GM18519 (cell line): ENCODE measurements at regions not wholly inside any gene's neighbourhood (a gene's known extent, or its start where the extent isn't known, plus 50 kb on each side); places are given as distances from the start of the nearest gene placed in this dataset.
"Not testable (repeated sequence)": the region's sequence is repeated elsewhere in the genome, so short reads cannot be mapped to it uniquely, and the experiment has no call there.

Source experiments
- ATAC-seq: cut with Tn5 transposase; IDR thresholded peaks from one replicate; pipeline ENCODE4 v1.9.1; 2021; ENCODE audit warnings: mild to moderate bottlenecking, moderate library complexity; ENCODE audit not compliant: unreplicated experiment, low FRiP score

DNA sequence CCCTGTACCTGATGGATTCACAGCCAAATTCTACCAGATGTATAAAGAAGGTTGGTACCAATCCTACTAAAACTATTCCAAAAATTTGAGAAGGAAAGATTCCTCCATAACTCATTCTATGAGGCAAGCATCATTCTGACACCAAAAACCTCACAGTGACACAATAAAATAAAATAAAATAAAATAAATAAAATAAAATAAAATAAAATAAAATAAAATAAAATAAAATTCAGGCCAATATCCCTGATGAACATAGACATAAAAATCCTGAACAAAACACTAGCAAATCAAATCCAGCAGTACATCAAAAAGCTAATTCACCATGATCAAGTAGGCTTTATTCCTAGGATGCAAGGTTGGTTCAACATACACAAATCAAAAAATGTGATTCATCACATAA is 108.1 kb downstream of the PROX1 start:
- ATAC-seq = not testable (repeated sequence)

- no peak for ATAC-seq
Observed at GRCh38 chr1:214101246-214101645, 113.5 kb downstream of the PROX1 start.

- ATAC-seq = no peak
Observed at GRCh38 chr1:214101828-214102227, 114.1 kb downstream of the PROX1 start.

- ATAC-seq = no peak
Observed at GRCh38 chr1:214102907-214103306, 115.1 kb downstream of the PROX1 start.

DNA sequence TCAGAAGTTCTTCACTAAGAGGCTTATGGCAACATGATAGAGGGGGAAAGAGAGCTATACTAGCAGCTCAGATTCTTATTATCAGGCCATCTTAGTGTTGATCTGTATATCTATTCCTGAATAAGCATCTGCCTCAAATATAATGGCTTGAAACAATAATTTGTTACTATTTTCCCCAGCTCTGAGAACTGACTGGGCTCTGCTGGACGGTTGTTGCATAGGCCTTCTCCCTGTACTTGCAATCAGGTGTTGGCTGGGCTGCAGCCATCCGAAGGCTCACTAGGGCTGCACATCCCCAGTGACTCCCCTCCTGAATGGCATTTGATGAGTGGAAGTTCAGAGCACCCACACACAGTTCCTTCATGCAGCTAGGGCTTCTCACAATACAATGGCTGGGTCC is 116.0 kb downstream of the PROX1 start:
- ATAC-seq = no peak

GRCh38 chr1:214106375-214106774 is 118.6 kb downstream of the PROX1 start:
- ATAC-seq = no peak

- no peak for ATAC-seq
Observed at GRCh38 chr1:214107322-214108096, 119.7 kb downstream of the PROX1 start.

- no peak for ATAC-seq
Observed at GRCh38 chr1:214108097-214108446, 120.3 kb downstream of the PROX1 start.

GRCh38 chr1:214111796-214112195 is 124.0 kb downstream of the PROX1 start:
- ATAC-seq = no peak

GRCh38 chr1:214116258-214116657 is 128.5 kb downstream of the PROX1 start:
- ATAC-seq = no peak

GRCh38 chr1:214117780-214118179 is 130.0 kb downstream of the PROX1 start:
- ATAC-seq = no peak

DNA sequence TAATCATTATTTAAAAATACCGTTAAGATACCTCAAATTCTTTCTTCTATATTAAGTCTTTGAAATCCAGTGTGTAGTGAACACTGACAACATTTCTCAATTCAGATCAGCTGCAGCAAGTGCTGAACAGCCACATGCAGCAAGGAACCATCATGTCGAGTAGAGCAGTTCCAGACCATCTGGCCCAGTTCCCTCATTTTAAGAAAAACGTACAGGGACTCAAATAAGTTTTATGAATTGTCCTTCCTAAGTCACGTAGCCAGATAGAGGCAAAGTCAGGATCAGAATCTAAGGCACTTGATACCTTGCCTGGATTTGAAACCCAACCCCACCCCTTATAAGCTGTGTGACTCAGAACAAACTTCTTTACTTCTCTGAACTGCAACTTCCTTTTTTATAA is 132.4 kb downstream of the PROX1 start:
- ATAC-seq = no peak

- ATAC-seq = no peak
Observed at GRCh38 chr1:214120951-214121350, 133.2 kb downstream of the PROX1 start.

- ATAC-seq = no peak
Observed at GRCh38 chr1:214122110-214122509, 134.3 kb downstream of the PROX1 start.

- ATAC-seq = peak; percentile 84
Observed at GRCh38 chr1:214123061-214123784, 135.4 kb downstream of the PROX1 start.

GRCh38 chr1:214124281-214124805 is 136.6 kb downstream of the PROX1 start:
- no peak for ATAC-seq

- no peak for ATAC-seq
Observed at GRCh38 chr1:214124915-214125314, 137.1 kb downstream of the PROX1 start.

DNA sequence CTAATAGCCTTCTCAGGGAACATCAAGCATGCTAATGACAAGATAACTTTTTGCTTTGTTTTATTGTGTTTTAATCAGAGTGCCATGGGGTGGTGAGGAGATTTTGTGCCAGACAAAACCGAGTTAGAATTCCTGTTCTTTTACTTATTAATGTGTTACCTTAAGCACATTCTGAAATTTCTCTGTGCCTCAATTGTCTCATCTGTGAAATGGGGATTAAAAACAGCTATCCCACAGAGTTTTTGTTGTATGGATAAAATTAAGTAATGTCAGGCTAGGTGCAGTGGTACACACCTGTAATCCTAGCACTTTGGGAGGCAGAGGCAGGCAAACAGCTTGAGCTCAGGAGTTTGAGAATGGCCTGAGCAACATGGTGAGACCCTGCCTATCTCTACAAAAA is 138.0 kb downstream of the PROX1 start:
- ATAC-seq = no peak

DNA sequence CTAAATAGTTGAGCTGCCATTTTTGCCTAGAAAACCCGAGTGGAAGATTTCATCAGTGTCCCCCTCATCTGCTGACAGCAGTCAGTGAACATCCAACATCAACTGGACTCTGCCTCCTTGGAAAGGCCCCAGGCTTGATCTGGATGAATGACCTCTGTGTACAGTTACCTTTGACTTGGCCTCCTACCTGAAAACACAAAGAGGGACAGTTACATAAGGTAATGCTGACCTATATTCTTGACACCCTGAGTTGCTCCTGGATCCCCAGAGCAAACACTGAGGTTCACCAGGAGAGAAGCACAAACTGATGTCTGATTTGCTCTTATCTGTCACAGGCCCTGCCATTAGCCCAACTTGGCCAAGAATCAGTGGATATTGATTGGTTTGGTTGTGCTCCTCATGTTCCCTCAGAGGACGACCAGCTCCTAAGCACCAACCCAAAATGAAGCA is 138.9 kb downstream of the PROX1 start:
- no peak for ATAC-seq

GRCh38 chr1:214127705-214128104 is 139.9 kb downstream of the PROX1 start:
- ATAC-seq = no peak

DNA sequence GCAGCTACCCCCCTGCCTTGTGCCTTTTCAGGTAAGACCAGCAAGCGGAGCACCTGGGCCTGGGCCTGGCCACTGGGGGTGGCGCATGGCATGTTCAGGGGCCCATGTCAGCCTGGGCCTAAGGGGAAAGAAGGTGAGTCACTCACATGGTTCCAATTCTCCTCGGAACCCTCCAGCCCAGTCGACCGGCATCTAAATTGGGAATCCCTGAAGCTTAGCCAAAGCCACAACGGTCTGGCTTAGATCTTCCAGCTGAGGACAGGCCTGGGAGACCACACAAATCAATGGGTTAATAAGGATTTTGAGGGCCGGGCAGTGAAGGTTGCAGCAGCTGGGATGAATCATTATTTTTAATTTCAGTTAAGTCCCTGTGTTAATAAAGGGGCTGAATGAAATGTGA is 145.1 kb upstream of the SMYD2 start:
- no peak for ATAC-seq
